ENCODE measurements at regions not wholly inside any gene's neighbourhood (a gene's known extent, or its start where the extent isn't known, plus 50 kb on each side); places are given as distances from the start of the nearest gene placed in this dataset.

GRCh38 chr4:61036071-61036684 lies 163.9 kb upstream of the ADGRL3 start:
- TF ChIP-seq POLR2A (IDR thresholded peaks at IDR 0.05) (no peak), CTCF (IDR thresholded peaks at IDR 0.05) (no peak), EP300 (IDR thresholded peaks at IDR 0.05) (no peak)
- no peaks in the 10 kb centered on the region for H3K9me3 ChIP-seq
- no peaks in the 10 kb centered on the region for H3K4me1 ChIP-seq
- H3K27ac ChIP-seq = no peak overlapping the region
- no peak for DNase-seq (ENCODE audit: low spot score in 2 of 2)
- no peak overlapping the region for H3K4me3 ChIP-seq
- H3K36me3 ChIP-seq = no peaks in the 10 kb centered on the region
- WGBS, 2 donors = 85 to 93% methylated on average over 4 of the region's 4 CpGs
- no peaks in the 10 kb centered on the region for H3K27me3 ChIP-seq

GRCh38 chr4:61041527-61041926 lies 158.6 kb upstream of the ADGRL3 start:
- TF ChIP-seq EP300 (IDR thresholded peaks at IDR 0.05) (no peak), POLR2A (IDR thresholded peaks at IDR 0.05) (no peak), CTCF (IDR thresholded peaks at IDR 0.05) (no peak)
- H3K4me1 ChIP-seq = no peaks in the 10 kb centered on the region
- H3K27ac ChIP-seq = no peak overlapping the region
- H3K4me3 ChIP-seq = no peak overlapping the region
- WGBS, 2 donors = 49 to 62% methylated on average over 2 of the region's 2 CpGs
- no peak for DNase-seq (ENCODE audit: low spot score in 2 of 2)
- H3K27me3 ChIP-seq = no peaks in the 10 kb centered on the region
- H3K36me3 ChIP-seq = no peaks in the 10 kb centered on the region
- H3K9me3 ChIP-seq = no peaks in the 10 kb centered on the region

GRCh38 chr4:61044837-61045236 lies 155.3 kb upstream of the ADGRL3 start:
- Histone ChIP-seq H3K36me3 (no peaks in the 10 kb centered on the region), H3K27me3 (no peaks in the 10 kb centered on the region), H3K4me3 (no peak overlapping the region), H3K9me3 (no peaks in the 10 kb centered on the region), H3K4me1 (no peaks in the 10 kb centered on the region), H3K27ac (no peak overlapping the region)
- no peak for DNase-seq (ENCODE audit: low spot score in 2 of 2)
- TF ChIP-seq EP300 (IDR thresholded peaks at IDR 0.05) (no peak), CTCF (IDR thresholded peaks at IDR 0.05) (no peak), POLR2A (IDR thresholded peaks at IDR 0.05) (no peak)
- WGBS, 2 donors = 64 to 82% methylated on average over 1 of the region's 1 CpG

GRCh38 chr4:61049018-61049417 lies 151.1 kb upstream of the ADGRL3 start:
- H3K27me3 ChIP-seq = no peaks in the 10 kb centered on the region
- no peak overlapping the region for H3K4me3 ChIP-seq
- no peak overlapping the region for H3K27ac ChIP-seq
- H3K36me3 ChIP-seq = no peaks in the 10 kb centered on the region
- no peaks in the 10 kb centered on the region for H3K4me1 ChIP-seq
- no peak for TF ChIP-seq EP300 (IDR thresholded peaks at IDR 0.05)
- TF ChIP-seq CTCF (IDR thresholded peaks at IDR 0.05) = no peak
- no peak for TF ChIP-seq POLR2A (IDR thresholded peaks at IDR 0.05)
- no peaks in the 10 kb centered on the region for H3K9me3 ChIP-seq
- no peak for DNase-seq (ENCODE audit: low spot score in 2 of 2)

- WGBS, 2 donors = 69% methylated on average over 3 of the region's 3 CpGs
- Histone ChIP-seq H3K27ac (no peak overlapping the region), H3K4me1 (peaks cover 0 to 5% (median 0%) of the 10 kb centered on the region in 4 donors), H3K9me3 (no peaks in the 10 kb centered on the region), H3K36me3 (no peaks in the 10 kb centered on the region), H3K4me3 (no peak overlapping the region), H3K27me3 (no peaks in the 10 kb centered on the region)
- TF ChIP-seq CTCF (IDR thresholded peaks at IDR 0.05) = no peak
- TF ChIP-seq POLR2A (IDR thresholded peaks at IDR 0.05) = no peak
- no peak for TF ChIP-seq EP300 (IDR thresholded peaks at IDR 0.05)
- DNase-seq (ENCODE audit: low spot score in 2 of 2) = no peak
Observed at GRCh38 chr4:61067381-61067780, 132.7 kb upstream of the ADGRL3 start.

All from tibial nerve (tissue), 4 donors.